NCI-H82 (cell line): ENCODE measurements at regions not wholly inside any gene's neighbourhood (a gene's known extent, or its start where the extent isn't known, plus 50 kb on each side); places are given as distances from the start of the nearest gene placed in this dataset.

ENCODE experiments used
- DNase-seq: peaks from one replicate; lab custom pipeline; 2025; lab: John Stamatoyannopoulos, UW

DNA sequence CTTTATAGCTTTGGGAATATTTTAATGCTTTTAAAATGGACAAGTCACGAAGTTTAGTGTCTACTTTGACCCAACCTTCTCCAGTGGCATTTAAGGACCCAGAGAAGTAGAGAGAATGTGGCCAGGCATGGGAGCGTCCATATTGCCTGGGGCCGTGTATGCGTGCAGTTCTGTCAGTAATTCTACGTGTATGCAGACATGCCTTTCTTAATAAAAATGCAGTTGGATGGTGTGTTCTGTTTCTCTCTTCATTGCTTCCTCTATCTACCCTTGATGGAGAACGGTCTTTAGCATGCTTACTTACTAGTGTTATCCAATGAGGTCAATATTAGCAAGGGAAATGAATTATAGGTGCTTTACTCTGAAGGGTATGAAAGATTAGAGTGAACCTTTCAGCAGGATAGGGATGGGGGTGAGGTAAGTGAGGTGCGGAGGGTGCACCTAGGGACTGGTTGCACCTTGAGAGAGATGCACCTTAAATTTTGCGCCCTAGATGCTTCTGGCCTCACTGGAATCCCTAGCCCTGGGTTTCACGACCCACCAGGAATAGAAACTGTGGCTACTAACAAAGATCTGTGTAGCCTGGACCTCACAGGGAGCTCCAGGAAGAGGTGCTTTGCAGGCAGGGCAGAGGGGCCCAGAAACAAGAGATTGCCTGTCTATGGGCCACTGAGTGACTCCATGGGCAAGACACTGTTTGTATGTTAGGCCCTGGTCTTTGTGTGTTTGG lies 194.3 kb downstream of the MYCN start:
- DNase-seq: no peak

DNA sequence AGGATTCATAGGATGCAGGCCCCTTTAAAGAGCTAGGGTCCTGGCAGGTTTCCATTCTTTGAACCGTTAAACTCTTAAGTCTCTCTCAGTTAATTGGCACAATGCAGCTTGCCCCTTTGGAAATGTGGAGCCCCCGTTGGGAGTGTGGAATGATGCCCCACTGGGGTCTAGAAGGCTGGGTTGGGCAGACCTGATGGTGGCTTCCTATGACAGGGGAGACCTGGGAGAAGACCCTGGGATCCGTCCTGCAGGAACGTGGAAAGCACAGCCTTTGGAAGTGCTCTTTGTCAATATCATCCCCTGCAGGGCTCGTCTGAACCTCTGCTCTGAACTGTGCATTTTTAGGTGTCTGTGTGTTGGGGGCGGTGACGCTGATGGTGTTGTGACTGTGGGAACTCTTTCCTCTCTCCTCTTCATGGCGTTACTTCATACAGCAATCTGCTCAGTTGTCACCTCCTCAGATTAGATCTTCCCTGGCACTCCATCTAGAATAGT lies 190.6 kb downstream of the MYCN start:
- no peak for DNase-seq

GRCh38 chr2:16130541-16130880 lies 190.2 kb downstream of the MYCN start:
- no peak for DNase-seq

DNA sequence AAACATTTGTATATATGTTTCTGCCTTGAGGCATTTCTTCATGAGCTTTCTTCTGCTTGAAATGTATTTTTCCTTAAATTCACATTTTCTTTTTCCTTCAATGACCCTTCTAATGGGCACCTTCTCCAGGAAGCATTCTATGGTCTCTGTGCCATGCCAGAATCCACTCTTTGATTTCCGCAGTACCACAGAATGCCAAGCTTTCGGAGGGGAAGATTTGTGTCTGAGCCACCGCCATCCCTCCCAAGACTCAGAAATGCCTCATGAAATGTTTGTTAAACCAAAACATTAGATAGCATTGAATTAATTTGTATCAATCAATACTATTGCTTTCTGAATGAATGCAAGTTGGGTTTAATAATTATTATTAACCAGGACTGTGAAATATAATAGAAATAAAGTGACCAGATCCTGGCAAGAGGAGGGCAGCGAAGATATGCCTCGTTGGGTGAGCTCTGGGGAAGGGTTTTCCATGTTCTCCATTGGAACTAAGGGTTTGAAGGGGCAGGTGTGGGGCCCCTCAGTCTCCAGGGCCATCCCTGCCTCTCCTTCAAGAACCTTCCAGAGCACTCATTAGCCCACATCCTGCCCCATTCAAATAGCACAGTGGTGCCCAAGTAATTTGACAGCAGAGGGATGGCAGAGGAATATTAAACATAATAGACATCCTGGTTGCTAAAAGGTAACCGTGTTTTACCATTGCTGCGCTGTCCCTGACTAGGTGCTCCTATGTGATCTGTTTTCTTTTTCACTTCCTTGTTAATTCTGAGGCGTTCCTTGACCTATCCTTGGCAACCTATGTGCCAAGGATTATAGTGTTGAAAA lies 189.6 kb downstream of the MYCN start:
- DNase-seq: no peak

DNA sequence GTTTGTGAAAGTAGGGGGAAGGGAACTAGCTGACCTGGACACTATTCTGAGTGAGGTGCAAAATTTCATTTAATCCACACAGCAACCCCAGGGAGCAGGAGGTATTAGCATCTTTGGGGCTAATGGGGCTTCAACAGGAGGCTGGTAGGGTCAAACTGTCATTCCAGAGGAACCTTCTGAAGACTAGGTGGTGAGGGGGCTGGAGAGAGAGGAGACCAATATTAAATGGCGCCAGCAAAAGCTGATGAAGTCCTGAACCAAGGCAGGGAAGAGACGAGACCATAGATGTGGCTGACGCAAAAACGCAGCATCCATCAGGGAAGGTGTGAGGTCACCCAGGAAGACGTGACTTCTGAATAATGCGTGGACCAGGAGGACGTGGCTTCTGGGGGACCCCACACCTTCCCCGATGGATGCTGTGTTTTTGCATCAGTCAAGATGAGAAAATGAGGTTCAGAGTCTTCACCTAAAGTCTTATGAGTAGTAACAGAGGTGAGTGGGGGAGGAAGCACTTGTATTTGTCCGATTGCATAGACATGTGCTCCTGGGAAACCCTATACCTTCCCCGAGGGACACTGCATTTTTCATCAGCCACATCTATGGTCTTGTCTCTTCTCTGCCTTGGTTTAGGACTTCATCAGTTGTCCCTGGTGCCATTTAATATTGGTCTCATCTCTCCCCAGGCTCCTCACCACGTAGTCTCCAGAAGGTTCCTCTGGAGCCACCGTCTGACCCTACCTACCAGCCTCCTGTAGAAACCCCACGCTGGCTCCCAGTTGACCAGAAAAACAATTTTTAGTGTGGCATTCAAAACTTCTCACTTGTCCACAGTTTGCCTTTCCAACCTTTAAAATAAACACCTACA lies 188.6 kb downstream of the MYCN start:
- no peak for DNase-seq

DNA sequence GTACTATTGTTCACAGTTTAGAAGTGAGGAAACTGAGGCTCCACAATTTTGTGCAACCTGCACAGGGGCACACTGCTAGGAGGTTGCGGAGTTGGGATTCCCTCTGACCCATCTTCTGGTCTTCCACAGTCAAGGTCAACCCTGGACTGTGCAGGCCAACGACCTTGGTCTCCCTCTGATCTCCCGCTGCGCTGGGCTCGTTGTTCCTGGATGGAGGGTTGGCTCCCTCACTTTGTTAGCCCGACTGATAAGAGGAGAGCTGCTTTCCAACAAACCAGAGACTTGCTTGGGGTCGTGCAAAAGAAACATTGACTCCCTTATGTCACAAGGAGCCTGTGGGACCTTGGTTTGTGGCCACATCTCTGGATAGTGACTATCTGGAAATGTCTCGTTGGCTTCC lies 187.6 kb downstream of the MYCN start:
- DNase-seq: no peak

GRCh38 chr2:16127276-16127940 lies 187.1 kb downstream of the MYCN start:
- DNase-seq: no peak

- DNase-seq: peak; percentile 28
These were observed 186.3 kb downstream of the MYCN start for GRCh38 chr2:16126517-16127275.

DNA sequence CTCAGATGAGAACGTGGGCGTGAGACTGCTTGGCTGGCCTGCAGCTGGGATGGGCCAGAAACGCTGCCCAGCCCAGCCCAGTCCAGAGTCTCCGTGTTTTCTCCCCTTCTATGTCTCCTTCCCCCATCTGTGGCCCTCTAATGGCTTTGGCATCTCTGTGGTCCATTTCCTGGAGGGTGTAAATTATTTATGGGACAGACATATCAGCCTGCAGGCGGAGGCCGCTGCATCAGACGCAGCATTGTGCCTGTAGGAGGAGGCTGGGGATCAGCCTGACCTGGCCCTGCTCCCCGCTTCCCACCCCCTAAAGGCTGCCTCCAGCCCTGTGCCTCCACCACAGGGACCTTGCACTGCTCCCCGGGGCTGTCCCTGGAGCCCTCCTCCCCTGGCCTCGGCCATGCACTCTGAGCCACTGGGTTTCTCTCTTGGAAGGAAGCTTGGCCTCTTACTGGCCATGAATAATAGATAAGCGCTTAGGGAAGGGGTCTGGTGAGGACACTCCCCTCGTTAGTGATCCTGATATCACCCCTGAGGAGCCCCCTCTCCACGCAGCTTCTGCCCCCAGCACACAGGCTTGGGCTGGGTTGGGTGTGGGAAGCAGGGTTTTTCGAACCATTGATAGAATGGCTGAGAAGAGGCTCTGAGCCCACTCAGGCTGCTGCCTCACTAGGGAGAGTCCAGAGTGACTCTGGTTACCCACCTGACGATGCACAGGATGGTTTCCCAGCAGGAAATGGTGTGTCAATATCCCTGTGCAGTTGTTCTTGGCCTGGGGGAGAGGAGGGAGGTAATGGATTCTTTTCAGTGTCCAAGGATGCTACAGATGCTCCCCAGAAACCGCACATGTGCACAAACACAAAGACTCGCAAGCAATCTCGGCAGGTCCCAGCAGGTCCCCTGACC lies 185.5 kb downstream of the MYCN start:
- no peak for DNase-seq

- no peak for DNase-seq
These were observed 184.7 kb downstream of the MYCN start for GRCh38 chr2:16124881-16125613.

- no peak for DNase-seq
These were observed 183.8 kb downstream of the MYCN start for GRCh38 chr2:16123856-16124780.

DNA sequence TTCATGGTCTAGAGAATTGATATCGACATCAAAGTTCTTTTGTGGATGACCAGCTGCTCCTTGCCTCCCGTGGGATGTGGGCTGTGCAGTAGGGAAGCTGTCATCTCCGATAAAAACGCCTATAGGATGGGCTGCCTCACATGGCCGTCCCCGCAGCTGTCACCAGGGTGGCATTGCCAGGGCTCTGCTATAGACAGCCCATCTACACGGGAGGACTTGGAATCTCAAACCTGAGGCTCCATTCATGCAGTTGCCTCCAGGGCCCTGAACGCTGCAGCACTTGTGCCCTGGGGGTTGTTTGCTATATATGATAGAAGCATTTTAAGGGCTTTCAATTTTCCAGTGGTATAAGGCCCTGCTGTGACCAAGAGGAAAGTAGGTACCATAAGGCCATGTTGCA lies 183.1 kb downstream of the MYCN start:
- DNase-seq: no peak

GRCh38 chr2:16122556-16122955 lies 182.2 kb downstream of the MYCN start:
- DNase-seq: no peak

- DNase-seq: no peak
These were observed 181.6 kb downstream of the MYCN start for GRCh38 chr2:16121986-16122390.

DNA sequence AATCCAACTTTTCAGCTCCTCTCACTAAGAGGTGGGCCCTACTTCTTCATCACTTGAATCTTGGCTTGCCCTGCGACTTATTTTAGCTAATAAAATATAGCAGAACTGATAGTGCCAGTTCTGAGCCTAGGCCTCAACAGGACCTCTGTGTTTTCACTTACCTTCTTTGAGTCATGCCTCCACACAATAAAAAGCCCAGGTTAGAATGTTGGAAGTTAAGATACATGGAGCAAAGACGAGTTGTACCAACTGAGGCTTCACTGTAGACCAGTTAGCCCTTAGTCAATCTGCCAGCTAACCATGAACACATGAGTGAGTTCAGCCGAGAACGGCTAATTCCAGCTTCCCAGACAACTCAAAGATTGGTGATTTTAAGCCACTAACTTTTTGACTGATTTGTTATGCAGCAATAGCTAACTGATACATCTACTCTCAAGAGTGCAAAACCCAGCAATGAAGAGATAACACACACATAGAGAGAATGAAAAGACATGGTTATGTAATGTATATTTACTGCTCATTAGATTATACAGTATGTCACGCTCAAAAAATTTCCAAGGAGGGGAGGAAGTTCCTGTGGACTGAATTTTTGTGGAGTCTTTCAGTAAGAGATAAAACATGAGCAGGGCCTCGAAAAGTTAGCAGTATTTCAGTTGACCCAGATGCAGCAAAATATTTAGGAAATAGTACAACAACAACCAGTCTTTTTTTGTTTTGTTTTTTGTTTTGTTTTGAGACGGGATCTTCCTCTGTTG lies 181.1 kb downstream of the MYCN start:
- DNase-seq: no peak

DNA sequence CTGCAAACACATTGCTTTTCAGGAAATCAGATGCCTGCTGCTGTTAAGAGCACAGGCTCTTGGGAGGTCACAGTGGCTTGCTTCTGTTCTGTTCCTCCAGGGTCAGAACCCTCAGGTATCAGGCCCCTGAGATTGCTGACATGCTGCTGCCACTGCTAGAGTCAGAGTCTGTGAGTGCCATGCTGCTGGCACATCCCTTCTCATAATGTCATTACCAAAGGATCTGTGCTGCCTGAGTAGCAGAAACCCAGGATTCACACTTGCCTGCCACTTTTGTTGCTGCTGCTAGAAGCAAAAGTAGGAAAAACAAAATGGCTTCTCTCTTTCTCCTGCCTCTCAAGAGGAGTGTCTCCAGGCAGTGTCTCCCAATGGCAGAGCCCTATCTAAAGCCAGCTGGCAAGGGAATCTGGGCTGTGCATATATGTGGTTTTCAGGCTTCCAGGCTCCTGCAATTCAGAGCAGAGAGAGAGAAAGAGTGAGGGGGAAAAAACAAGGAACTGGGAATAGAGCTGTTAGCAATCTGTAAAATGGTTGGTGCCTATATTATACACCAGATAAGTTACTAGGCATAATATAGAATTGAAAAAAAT lies 180.3 kb downstream of the MYCN start:
- DNase-seq: no peak

GRCh38 chr2:16119741-16120140 lies 179.4 kb downstream of the MYCN start:
- no peak for DNase-seq
